ENCODE measurements at regions not wholly inside any gene's neighbourhood (a gene's known extent, or its start where the extent isn't known, plus 50 kb on each side); places are given as distances from the start of the nearest gene placed in this dataset.

DNA sequence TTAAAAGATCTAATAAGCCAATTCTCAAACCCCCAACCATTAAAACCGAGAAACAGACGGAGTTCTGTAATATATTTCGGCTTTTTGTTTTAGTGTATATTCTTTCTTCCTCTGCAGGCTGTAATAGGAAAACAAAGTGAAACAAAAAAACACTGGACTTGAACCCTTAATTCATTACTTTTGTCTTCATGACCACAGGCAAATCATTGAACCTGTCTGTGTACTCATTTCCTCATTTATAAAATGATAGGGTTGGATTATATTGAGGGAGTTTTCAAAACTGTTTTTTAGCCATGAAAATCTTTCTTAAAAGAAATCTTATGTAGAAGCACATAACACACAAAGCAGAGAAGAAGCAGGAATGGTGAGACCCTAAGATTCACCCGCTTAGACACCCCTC is 278.8 kb downstream of the CD83 start:
- TF ChIP-seq CTCF (IDR thresholded peaks at IDR 0.05) (no peak), POLR2AphosphoS5 (IDR thresholded peaks at IDR 0.05; ENCODE audit: insufficient read depth in 1 of 2, low read depth in 1 of 2) (no peak)
